ENCODE measurements at regions not wholly inside any gene's neighbourhood (a gene's known extent, or its start where the extent isn't known, plus 50 kb on each side); places are given as distances from the start of the nearest gene placed in this dataset.
"Not testable (repeated sequence)": the region's sequence is repeated elsewhere in the genome, so short reads cannot be mapped to it uniquely, and the experiment has no call there.

DNA sequence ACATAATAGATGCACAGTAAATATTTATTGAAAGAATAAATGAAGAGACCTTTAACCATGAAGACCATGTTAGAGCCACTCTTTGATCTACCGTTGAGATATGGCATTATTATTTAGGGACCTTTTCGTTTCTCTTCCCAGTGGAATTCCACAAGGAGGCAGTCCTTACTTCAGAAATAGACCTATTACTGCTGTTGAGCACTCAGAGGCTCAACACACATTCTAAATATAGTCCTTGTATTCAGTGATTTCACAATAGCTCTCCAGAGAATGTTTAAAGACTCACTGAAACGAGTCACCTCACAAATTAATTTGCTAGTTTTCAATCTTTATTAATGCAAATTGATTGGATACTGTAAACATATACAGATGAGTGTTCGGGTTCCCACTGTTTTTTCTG lies 603.8 kb downstream of the CDH8 start:
- H3K27me3 ChIP-seq, result no peaks in the 10 kb centered on the region
- H3K27ac ChIP-seq, result no peak overlapping the region
- TF ChIP-seq, protein P1, sequence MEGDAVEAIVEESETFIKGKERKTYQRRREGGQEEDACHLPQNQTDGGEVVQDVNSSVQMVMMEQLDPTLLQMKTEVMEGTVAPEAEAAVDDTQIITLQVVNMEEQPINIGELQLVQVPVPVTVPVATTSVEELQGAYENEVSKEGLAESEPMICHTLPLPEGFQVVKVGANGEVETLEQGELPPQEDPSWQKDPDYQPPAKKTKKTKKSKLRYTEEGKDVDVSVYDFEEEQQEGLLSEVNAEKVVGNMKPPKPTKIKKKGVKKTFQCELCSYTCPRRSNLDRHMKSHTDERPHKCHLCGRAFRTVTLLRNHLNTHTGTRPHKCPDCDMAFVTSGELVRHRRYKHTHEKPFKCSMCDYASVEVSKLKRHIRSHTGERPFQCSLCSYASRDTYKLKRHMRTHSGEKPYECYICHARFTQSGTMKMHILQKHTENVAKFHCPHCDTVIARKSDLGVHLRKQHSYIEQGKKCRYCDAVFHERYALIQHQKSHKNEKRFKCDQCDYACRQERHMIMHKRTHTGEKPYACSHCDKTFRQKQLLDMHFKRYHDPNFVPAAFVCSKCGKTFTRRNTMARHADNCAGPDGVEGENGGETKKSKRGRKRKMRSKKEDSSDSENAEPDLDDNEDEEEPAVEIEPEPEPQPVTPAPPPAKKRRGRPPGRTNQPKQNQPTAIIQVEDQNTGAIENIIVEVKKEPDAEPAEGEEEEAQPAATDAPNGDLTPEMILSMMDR (IDR thresholded peaks at IDR 0.05), result no peak
- DNase-seq (ENCODE audit: low spot score), result no peak
- H3K4me1 ChIP-seq, result peaks cover 0 to 6% of the 10 kb centered on the region in 2 donors
- H3K36me3 ChIP-seq, result no peaks in the 10 kb centered on the region
- no peaks in the 10 kb centered on the region for H3K9me3 ChIP-seq
- no peak overlapping the region for H3K4me3 ChIP-seq

DNA sequence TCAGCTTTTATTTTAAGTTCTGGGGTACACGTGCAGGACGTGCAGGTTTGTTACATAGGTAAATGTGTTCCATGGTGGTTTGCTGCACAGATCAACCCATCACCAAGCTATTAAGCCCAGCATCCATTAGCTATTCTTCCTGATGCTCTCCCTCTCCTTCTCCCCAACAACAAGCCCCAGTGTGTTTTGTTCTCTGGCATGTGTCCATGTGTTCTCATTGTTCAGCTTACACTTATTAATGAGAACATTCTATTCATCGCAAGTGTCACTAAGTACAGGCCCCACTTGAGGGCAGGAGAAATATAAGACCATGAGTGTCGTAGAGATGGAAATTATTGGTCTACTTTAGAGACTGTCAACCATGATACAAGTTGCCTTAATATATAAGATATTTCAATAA lies 615.1 kb downstream of the CDH8 start:
- H3K36me3 ChIP-seq, result no peaks in the 10 kb centered on the region
- H3K27me3 ChIP-seq, result no peaks in the 10 kb centered on the region
- no peak for DNase-seq (ENCODE audit: low spot score)

DNA sequence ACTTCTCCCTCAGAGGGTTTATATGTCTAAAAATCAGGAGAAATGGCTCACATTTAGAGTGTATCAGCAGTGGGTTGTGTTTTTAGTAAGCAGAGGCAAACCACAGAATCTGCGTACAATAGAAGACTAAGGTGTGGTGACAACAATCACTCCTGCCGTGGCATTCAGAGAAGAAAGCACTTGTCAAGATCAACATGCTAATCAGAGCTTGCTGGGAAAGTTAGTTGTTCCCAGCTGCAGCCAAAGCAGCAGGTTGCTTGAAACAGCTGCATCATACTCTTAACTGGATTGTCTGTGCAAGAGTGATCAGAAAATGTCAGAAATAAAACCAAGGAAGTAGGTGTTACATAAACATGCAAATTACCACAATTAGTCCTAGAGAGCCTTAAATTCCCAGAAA lies 616.4 kb downstream of the CDH8 start:
- no peaks in the 10 kb centered on the region for H3K27me3 ChIP-seq
- TF ChIP-seq, protein P1 (IDR thresholded peaks at IDR 0.05), result no peak
- H3K9me3 ChIP-seq, result no peaks in the 10 kb centered on the region
- H3K27ac ChIP-seq, result no peak overlapping the region
- H3K4me3 ChIP-seq, result no peak overlapping the region
- H3K36me3 ChIP-seq, result no peaks in the 10 kb centered on the region
- H3K4me1 ChIP-seq, result no peaks in the 10 kb centered on the region
- DNase-seq (ENCODE audit: low spot score), result no peak

More for the DNA sequence above, 615.1 kb downstream of the CDH8 start:
- H3K4me3 ChIP-seq, result no peak overlapping the region
- no peak overlapping the region for H3K27ac ChIP-seq
- H3K9me3 ChIP-seq, result no peaks in the 10 kb centered on the region
- no peaks in the 10 kb centered on the region for H3K4me1 ChIP-seq
- TF ChIP-seq, protein P1 (IDR thresholded peaks at IDR 0.05), result no peak

DNA sequence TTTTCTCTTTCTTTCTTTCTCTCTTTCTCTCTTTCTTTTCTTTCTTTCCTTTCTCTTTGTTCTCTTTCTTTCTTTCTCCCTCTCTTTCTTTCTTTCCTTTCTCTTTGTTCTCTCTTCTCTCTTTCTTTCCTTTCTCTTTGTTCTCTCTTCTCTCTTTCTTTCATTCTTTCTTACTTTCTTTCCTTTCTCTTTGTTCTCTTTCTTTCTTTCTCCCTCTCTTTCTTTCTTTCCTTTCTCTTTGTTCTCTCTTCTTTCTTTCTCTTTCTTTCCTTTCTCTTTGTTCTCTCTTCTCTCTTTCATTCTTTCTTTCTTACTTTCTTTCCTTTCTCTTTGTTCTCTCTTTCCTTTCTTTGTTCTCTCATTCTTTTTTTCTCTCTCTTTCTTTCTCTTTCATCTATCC lies 617.4 kb downstream of the CDH8 start:
- H3K4me1 ChIP-seq, result not testable (repeated sequence)

DNA sequence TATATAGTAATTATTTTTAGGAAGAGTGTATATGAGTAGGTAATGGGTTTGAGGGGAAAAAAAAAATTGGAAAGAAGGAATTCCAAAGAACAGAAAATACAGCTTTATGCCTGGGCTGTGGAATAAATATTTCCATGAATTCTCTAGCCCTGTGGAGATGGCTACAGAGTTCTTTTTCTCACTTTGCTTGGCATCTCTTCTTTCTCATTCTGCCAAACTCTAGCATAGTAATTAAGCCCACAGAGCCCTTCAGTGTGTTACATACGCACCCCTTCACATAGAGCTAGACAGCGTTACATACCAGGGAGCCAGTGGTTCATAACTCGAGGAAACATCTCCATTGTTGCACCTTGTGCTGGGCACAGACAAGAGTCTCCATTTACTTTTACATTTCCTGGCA lies 621.1 kb downstream of the CDH8 start:
- no peaks in the 10 kb centered on the region for H3K4me1 ChIP-seq
- DNase-seq (ENCODE audit: low spot score), result no peak
- no peaks in the 10 kb centered on the region for H3K36me3 ChIP-seq
- no peaks in the 10 kb centered on the region for H3K9me3 ChIP-seq
- H3K4me3 ChIP-seq, result no peak overlapping the region
- TF ChIP-seq, protein P1 (IDR thresholded peaks at IDR 0.05), result no peak
- H3K27me3 ChIP-seq, result no peaks in the 10 kb centered on the region
- H3K27ac ChIP-seq, result no peak overlapping the region

More for the DNA sequence above, 617.4 kb downstream of the CDH8 start:
- DNase-seq (ENCODE audit: low spot score); H3K4me3 ChIP-seq; H3K27me3 ChIP-seq; H3K9me3 ChIP-seq; H3K27ac ChIP-seq; H3K36me3 ChIP-seq: not testable (repeated sequence)

DNA sequence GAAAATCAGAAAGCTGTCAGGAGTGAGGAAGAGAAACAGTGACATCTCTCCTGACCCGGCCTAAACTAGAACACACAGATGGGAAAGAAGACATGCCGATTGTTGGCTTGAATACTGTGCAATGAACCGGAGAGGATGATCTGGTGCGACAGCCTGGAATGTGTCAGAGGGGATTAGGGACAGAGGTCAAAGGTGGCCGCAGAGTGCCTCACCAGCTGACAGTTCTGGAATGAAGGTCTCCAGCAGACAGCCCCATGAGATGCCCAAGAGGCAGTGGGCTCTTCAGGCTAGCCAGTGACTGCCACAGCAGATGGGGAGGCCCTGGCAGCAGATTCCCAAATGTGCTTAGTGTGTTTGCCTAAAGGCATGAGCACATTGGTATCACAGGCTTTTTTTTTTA lies 623.2 kb downstream of the CDH8 start:
- H3K27me3 ChIP-seq, result no peaks in the 10 kb centered on the region
- DNase-seq (ENCODE audit: low spot score), result no peak
- no peak overlapping the region for H3K27ac ChIP-seq
- H3K36me3 ChIP-seq, result no peaks in the 10 kb centered on the region
- H3K4me3 ChIP-seq, result no peak overlapping the region
- H3K9me3 ChIP-seq, result no peaks in the 10 kb centered on the region
- TF ChIP-seq, protein P1 (IDR thresholded peaks at IDR 0.05), result no peak
- no peaks in the 10 kb centered on the region for H3K4me1 ChIP-seq
